Ishikawa (cell line): ENCODE measurements at regions not wholly inside any gene's neighbourhood (a gene's known extent, or its start where the extent isn't known, plus 50 kb on each side); places are given as distances from the start of the nearest gene placed in this dataset.

Experiments used
- CREB1 ChIP-seq: IDR thresholded peaks from 2 replicates; pipeline ENCODE4 v1.6.1; 2012; ENCODE audit warnings: low read depth
- RAD21 ChIP-seq: IDR thresholded peaks from 2 replicates; pipeline ENCODE4 v1.6.1; 2012; ENCODE audit warnings: low read depth
- REST ChIP-seq: IDR thresholded peaks from 2 replicates; pipeline ENCODE4 v1.6.1; 2012; ENCODE audit warnings: low read depth, mild to moderate bottlenecking
- TAF1 ChIP-seq: IDR thresholded peaks from 2 replicates; pipeline ENCODE4 v1.6.1; 2012; ENCODE audit warnings: low read depth, mild to moderate bottlenecking
- TEAD4 ChIP-seq: IDR thresholded peaks from 2 replicates; pipeline ENCODE4 v1.6.1; 2012
- YY1 ChIP-seq: IDR thresholded peaks from 2 replicates; pipeline ENCODE4 v1.6.1; 2012; ENCODE audit warnings: low read depth
- TF ChIP-seq, protein P1 (sequence below): IDR thresholded peaks from 2 replicates; pipeline ENCODE4 v1.6.1; 2012

DNA sequence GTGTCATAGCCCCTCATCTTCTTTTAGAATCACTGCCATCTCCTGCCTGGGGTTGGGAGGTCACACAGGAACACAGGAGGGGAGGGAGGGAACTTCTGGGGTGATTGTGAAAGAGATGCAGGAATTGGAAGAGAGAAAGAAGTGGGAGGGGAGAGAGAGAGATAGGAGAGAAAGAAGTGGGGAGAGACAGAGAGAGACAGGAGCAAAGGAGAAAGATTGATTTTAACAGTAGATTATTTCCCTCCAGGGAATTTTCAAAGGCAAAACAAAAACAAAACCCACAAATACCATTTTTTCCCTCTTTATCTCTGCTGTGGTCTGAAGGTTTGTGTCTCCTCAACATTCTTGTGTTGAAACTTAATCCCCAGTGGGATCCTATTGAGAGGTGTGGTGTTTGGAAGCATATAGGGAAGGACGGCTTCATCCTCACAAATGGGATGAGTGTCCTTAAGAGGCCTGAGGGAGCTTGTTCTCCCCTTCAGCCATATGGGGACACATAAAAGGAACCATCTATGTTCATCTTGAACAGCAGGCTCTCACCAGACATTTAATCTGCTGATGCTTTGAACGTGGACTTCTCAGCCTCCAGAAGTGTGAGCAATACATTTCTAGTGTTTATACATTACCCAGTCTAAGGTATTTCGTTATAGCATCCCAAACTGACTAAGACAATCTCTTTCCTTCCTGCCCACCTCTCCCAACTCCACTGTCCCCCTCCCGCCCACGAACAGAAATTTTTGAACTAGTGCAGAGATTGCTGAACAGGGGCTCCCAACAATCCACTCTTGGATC, 134.9 kb upstream of the MAX start:
- TF ChIP-seq TEAD4 (no peak), YY1 (no peak), TAF1 (no peak), CREB1 (no peak), REST (no peak), RAD21 (no peak)
- TF ChIP-seq, protein P1, sequence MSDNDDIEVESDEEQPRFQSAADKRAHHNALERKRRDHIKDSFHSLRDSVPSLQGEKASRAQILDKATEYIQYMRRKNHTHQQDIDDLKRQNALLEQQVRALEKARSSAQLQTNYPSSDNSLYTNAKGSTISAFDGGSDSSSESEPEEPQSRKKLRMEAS = no peak
